ENCODE measurements at regions not wholly inside any gene's neighbourhood (a gene's known extent, or its start where the extent isn't known, plus 50 kb on each side); places are given as distances from the start of the nearest gene placed in this dataset.

GRCh38 chr17:73952480-73953205, 250.8 kb upstream of the RPL38 start:
- no peak overlapping the region for H3K27ac ChIP-seq
- peaks cover 12% of the 10 kb centered on the region for H3K4me1 ChIP-seq
- no peaks in the 10 kb centered on the region for H3K36me3 ChIP-seq
- ATAC-seq (peak; percentile 67 to 74), DNase-seq (peak; percentile 56)
- H3K4me3 ChIP-seq: peak overlapping the region; percentile 46
- peaks cover 31% of the 10 kb centered on the region for H3K27me3 ChIP-seq (ENCODE audit: low read depth)
- no peaks in the 10 kb centered on the region for H3K9me3 ChIP-seq
- intact Hi-C loops (cut with DNase I): no loop called here
- TF ChIP-seq, protein P1, sequence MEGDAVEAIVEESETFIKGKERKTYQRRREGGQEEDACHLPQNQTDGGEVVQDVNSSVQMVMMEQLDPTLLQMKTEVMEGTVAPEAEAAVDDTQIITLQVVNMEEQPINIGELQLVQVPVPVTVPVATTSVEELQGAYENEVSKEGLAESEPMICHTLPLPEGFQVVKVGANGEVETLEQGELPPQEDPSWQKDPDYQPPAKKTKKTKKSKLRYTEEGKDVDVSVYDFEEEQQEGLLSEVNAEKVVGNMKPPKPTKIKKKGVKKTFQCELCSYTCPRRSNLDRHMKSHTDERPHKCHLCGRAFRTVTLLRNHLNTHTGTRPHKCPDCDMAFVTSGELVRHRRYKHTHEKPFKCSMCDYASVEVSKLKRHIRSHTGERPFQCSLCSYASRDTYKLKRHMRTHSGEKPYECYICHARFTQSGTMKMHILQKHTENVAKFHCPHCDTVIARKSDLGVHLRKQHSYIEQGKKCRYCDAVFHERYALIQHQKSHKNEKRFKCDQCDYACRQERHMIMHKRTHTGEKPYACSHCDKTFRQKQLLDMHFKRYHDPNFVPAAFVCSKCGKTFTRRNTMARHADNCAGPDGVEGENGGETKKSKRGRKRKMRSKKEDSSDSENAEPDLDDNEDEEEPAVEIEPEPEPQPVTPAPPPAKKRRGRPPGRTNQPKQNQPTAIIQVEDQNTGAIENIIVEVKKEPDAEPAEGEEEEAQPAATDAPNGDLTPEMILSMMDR (IDR thresholded peaks at IDR 0.05): peak; percentile 40

DNA sequence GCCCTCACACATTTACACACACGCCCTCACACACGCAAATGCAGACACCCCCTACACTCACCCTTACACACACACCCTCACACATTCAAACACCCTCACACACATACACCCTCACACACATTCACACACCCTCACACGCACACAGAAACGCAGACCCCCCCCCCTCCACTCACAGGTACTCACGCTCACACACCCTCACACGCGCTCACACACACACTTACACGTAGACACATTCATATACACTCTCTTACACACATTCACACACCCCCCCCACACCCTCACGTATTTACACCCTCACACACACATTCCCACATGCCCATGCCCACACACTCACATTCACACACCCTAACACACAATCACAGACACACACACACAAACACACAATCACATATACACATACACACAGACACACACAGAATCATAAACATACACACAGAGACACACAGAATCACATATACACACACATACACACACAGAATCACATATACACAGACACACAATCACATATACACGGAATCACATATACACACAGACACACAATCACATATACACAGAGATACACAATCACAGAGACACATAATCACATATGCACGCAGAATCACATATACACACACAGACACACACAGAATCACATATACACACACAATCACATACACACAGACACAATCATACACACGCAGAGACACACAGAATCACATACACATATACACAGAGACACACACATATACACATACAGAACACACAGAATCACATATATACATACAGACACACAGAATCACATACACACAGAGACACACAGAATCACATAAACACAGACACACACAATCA, 250.1 kb upstream of the RPL38 start:
- Histone ChIP-seq H3K9me3 (no peaks in the 10 kb centered on the region), H3K4me1 (peaks cover 12% of the 10 kb centered on the region), H3K27me3 (ENCODE audit: low read depth) (peaks cover 23% of the 10 kb centered on the region), H3K36me3 (no peaks in the 10 kb centered on the region), H3K27ac (no peak overlapping the region), H3K4me3 (peak overlapping the region; percentile 46)
- intact Hi-C loops (cut with DNase I): no loop called here
- ATAC-seq (no peak), DNase-seq (no peak)
- TF ChIP-seq, protein P1 (IDR thresholded peaks at IDR 0.05): no peak

DNA sequence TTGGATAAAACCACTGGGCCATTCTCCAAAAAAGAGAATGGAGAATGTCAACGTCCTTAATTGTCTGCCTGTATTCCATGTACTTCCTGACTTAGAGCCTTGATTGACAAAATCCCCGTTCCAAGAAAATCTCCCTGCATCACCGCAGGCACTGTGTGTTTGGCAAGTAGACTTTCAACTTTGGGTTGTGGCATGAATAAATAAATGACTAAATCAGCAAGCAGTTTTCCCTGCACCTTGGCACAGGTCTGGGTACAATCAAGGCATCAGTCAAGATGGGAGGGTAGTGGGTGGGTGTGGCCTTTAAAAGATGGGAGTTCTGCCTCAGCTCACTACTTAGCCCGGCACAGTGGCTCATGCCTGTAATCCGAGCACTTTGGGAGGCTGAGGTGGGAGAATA, 248.5 kb upstream of the RPL38 start:
- no peaks in the 10 kb centered on the region for H3K36me3 ChIP-seq
- H3K4me1 ChIP-seq: peaks cover 12% of the 10 kb centered on the region
- DNase-seq: no peak
- peaks cover 17% of the 10 kb centered on the region for H3K27me3 ChIP-seq (ENCODE audit: low read depth)
- ATAC-seq: no peak
- no peak overlapping the region for H3K27ac ChIP-seq
- TF ChIP-seq, protein P1 (IDR thresholded peaks at IDR 0.05): no peak
- no peaks in the 10 kb centered on the region for H3K9me3 ChIP-seq
- intact Hi-C loops (cut with DNase I): no loop called here
- H3K4me3 ChIP-seq: no peak overlapping the region

GRCh38 chr17:73955616-73956015, 247.9 kb upstream of the RPL38 start:
- H3K27ac ChIP-seq: no peak overlapping the region

DNA sequence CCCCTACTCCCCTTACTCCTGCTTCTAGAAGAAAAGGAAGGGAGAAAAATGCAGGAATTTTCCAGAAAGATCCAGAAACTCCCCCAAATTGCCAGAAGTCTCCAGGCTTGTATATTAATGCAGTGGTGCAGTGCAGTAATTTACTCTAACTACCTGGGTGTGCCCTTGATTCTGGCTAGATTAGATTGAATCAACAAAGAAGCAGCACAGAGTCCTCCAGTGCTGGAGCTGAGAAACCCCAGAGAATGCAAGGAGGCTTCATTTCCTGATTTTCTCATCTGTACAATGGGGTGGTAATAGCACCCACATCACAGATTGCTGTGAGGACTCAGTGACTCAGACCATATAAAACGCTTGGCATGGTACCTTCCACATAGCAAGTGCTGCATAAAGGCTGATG, 247.3 kb upstream of the RPL38 start:
- Histone ChIP-seq H3K36me3 (no peaks in the 10 kb centered on the region), H3K27me3 (ENCODE audit: low read depth) (peaks cover 17% of the 10 kb centered on the region), H3K4me3 (no peak overlapping the region), H3K27ac (no peak overlapping the region), H3K4me1 (peaks cover 12% of the 10 kb centered on the region), H3K9me3 (no peaks in the 10 kb centered on the region)
- TF ChIP-seq, protein P1 (IDR thresholded peaks at IDR 0.05): no peak
- DNase-seq (no peak), ATAC-seq (no peak)
- intact Hi-C loops (cut with DNase I): no loop called here

More at GRCh38 chr17:73955616-73956015, 247.9 kb upstream of the RPL38 start:
- DNase-seq: no peak
- H3K27me3 ChIP-seq (ENCODE audit: low read depth): peaks cover 17% of the 10 kb centered on the region
- TF ChIP-seq, protein P1 (IDR thresholded peaks at IDR 0.05): no peak
- H3K36me3 ChIP-seq: no peaks in the 10 kb centered on the region
- no peak overlapping the region for H3K4me3 ChIP-seq
- ATAC-seq: no peak
- H3K9me3 ChIP-seq: no peaks in the 10 kb centered on the region
- intact Hi-C loops (cut with DNase I): no loop called here
- H3K4me1 ChIP-seq: peaks cover 12% of the 10 kb centered on the region
